ENCODE measurements at regions not wholly inside any gene's neighbourhood (a gene's known extent, or its start where the extent isn't known, plus 50 kb on each side); places are given as distances from the start of the nearest gene placed in this dataset.

GRCh38 chr10:45183174-45183573 is 132.2 kb downstream of the OR13A1 start:
- H3K4me3 ChIP-seq (replicated peaks; ENCODE audit: low read depth, low read length) = no peak overlapping the region
- no peak for DNase-seq (ENCODE audit: extremely low read depth, low read depth)
- TF ChIP-seq CTCF (IDR thresholded peaks at IDR 0.05; ENCODE audit: low read depth, low read length, missing control alignments) = no peak

GRCh38 chr10:45197816-45198485 is 117.5 kb downstream of the OR13A1 start:
- no peak for DNase-seq (ENCODE audit: extremely low read depth, low read depth)
- no peak overlapping the region for H3K4me3 ChIP-seq (replicated peaks; ENCODE audit: low read depth, low read length)
- no peak for TF ChIP-seq CTCF (IDR thresholded peaks at IDR 0.05; ENCODE audit: low read depth, low read length, missing control alignments)

- no peak for DNase-seq (ENCODE audit: extremely low read depth, low read depth)
- no peak overlapping the region for H3K4me3 ChIP-seq (replicated peaks; ENCODE audit: low read depth, low read length)
- TF ChIP-seq CTCF (IDR thresholded peaks at IDR 0.05; ENCODE audit: low read depth, low read length, missing control alignments) = no peak
These were observed 116.8 kb downstream of the OR13A1 start for GRCh38 chr10:45198486-45199204.

- DNase-seq (ENCODE audit: extremely low read depth, low read depth) = no peak
- no peak overlapping the region for H3K4me3 ChIP-seq (replicated peaks; ENCODE audit: low read depth, low read length)
- TF ChIP-seq CTCF (IDR thresholded peaks at IDR 0.05; ENCODE audit: low read depth, low read length, missing control alignments) = no peak
These were observed 116.1 kb downstream of the OR13A1 start for GRCh38 chr10:45199205-45199740.

- H3K4me3 ChIP-seq (replicated peaks; ENCODE audit: low read depth, low read length) = no peak overlapping the region
- no peak for DNase-seq (ENCODE audit: extremely low read depth, low read depth)
- TF ChIP-seq CTCF (IDR thresholded peaks at IDR 0.05; ENCODE audit: low read depth, low read length, missing control alignments) = no peak
These were observed 114.1 kb downstream of the OR13A1 start for GRCh38 chr10:45201271-45201670.

- TF ChIP-seq CTCF (IDR thresholded peaks at IDR 0.05; ENCODE audit: low read depth, low read length, missing control alignments) = no peak
- H3K4me3 ChIP-seq (replicated peaks; ENCODE audit: low read depth, low read length) = no peak overlapping the region
- no peak for DNase-seq (ENCODE audit: extremely low read depth, low read depth)
These were observed 113.2 kb downstream of the OR13A1 start for GRCh38 chr10:45202242-45202641.

Measured in HFF-Myc (cell line).